Stomach (tissue), 4 donors: ENCODE measurements at regions not wholly inside any gene's neighbourhood (a gene's known extent, or its start where the extent isn't known, plus 50 kb on each side); places are given as distances from the start of the nearest gene placed in this dataset.

Source experiments
- EP300 ChIP-seq: sonication (generic); formaldehyde crosslinking; IDR thresholded peaks from one replicate; pipeline ENCODE4 v1.6.1; 2017; ENCODE audit warnings: antibody characterized with exemption
- POLR2A ChIP-seq, 4 donors: fragments of 450-650 bp; IDR thresholded peaks; one replicate each; pipeline ENCODE4 v1.6.1; 2016; ENCODE audit warnings: antibody characterized with exemption in 4 of 4, control low read depth in 2 of 4, mild to moderate bottlenecking in 1 of 4, moderate library complexity in 1 of 4
- POLR2AphosphoS5 ChIP-seq, 3 donors: sonication (generic); formaldehyde crosslinking; IDR thresholded peaks; one replicate each; pipeline ENCODE4 v1.6.1; 2016; ENCODE audit warnings: antibody characterized with exemption in 3 of 3
- TF ChIP-seq, protein P1 (sequence below), 7 experiments: fragments of 450-650 bp in 4 of 7; fragments of 200-600 bp in 3 of 7; sonication (generic) in 3 of 7; IDR thresholded peaks; one replicate each; pipeline ENCODE4 v1.5.1; 2016 to 2019; ENCODE audit warnings: antibody characterized with exemption in 7 of 7, control low read depth in 2 of 7, mild to moderate bottlenecking in 1 of 7

DNA sequence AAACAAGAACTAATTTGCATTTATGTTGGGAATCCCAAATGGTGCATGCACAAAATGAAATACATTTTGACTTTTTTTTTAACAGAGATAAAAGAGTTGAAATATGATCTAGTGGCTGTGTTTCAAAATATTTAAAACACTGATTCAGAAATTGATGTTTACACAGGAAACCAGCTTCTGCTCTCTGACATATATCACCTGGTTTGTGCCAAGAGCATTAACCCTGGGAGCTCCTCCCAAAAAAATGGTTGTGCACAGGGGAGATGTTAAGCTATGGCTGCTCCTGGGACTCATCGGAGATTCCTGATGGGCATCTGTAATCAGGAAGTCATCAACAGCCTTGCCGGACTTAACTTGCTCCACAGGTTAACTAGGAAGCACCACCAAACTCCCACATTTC is 65.2 kb upstream of the MAL start:
- TF ChIP-seq, protein P1, sequence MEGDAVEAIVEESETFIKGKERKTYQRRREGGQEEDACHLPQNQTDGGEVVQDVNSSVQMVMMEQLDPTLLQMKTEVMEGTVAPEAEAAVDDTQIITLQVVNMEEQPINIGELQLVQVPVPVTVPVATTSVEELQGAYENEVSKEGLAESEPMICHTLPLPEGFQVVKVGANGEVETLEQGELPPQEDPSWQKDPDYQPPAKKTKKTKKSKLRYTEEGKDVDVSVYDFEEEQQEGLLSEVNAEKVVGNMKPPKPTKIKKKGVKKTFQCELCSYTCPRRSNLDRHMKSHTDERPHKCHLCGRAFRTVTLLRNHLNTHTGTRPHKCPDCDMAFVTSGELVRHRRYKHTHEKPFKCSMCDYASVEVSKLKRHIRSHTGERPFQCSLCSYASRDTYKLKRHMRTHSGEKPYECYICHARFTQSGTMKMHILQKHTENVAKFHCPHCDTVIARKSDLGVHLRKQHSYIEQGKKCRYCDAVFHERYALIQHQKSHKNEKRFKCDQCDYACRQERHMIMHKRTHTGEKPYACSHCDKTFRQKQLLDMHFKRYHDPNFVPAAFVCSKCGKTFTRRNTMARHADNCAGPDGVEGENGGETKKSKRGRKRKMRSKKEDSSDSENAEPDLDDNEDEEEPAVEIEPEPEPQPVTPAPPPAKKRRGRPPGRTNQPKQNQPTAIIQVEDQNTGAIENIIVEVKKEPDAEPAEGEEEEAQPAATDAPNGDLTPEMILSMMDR (IDR thresholded peaks at IDR 0.05), result no peak
- TF ChIP-seq POLR2AphosphoS5 (IDR thresholded peaks at IDR 0.05) (no peak), POLR2A (IDR thresholded peaks at IDR 0.05) (no peak), EP300 (no peak)
